Globus pallidus (tissue), 1 donor: ENCODE measurements at regions not wholly inside any gene's neighbourhood (a gene's known extent, or its start where the extent isn't known, plus 50 kb on each side); places are given as distances from the start of the nearest gene placed in this dataset.
"Not testable (repeated sequence)": the region's sequence is repeated elsewhere in the genome, so short reads cannot be mapped to it uniquely, and the experiment has no call there.

ENCODE experiments used
- DNase-seq: peaks from one replicate; pipeline ENCODE4 v3.0.0-alpha.2; 2015; ENCODE audit warnings: low spot score

DNA sequence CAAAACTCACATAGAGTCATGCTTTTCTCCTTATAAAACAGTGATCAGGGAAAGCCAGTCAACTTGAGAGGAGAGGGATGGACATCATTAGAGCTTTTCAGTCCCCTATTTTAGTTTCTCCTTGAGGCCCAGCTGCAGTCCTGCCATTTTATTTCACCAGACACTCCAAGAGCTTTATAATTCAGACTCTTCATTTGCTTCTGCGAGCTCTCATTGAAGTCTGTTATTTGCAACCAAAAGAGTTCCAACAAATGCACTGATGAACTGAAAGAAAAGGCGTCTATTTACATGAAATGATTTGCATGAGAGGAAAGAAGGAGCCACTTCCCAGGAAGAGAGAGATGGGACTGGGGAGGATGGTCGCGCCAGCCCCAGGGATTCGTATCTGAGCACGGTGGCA, 86.8 kb downstream of the NDUFA12 start:
- no peak for DNase-seq

DNA sequence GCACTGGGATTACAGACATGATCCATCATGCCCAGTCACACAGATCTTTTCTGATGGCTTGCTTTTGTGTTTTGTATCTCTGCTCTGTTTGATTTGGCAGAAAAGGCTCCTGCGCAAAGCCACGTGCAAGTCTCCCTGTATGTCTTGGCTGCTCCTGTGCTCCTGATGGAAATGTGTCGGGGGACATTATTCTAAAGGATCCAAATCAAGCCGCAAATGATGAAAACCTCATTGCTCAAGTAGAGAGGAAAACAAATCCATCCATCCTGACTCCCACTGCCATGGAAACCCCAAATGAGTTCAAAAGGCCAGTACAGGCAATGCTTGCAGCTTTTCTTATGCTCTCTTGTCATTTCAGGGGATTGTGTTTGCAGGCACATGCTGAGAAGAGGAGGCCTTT, 93.8 kb downstream of the NDUFA12 start:
- no peak for DNase-seq

DNA sequence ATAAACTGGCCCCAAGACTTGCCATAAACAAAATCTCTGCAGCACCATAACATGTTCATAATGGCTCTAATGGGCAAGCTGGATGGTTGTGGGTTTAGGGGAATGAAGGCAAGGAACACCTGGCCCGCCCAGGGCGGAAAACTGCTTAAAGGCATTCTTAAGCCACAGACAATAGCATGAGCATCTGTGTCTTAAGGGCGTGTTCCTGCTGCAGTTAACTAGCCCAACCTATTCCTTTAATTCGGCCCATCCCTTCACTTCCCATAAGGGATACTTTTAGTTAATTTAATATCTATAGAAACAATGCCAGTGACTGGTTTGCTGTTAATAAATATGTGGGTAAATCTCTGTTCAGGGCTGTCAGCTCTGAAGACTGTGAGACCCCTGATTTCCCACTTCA, 97.7 kb downstream of the NDUFA12 start:
- DNase-seq = not testable (repeated sequence)

DNA sequence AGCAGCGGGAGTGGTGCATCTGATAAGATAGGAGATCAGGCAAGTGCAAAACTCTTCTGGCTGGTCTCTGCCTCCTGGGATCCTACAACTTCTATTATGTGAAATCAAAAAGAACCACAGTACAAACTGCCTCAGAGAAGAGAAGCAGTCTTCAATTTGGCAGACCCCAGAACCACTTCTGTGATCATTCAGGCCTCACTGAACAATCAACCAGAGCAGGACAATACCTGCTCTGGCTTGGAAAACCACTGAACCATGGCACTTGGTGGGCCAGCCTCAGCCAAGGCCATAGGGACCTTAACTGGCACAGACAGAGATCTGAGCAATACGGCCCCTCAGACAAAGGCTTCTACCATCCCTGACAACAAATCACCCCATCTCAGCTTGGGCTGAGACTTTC, 103.0 kb downstream of the NDUFA12 start:
- DNase-seq = no peak

DNA sequence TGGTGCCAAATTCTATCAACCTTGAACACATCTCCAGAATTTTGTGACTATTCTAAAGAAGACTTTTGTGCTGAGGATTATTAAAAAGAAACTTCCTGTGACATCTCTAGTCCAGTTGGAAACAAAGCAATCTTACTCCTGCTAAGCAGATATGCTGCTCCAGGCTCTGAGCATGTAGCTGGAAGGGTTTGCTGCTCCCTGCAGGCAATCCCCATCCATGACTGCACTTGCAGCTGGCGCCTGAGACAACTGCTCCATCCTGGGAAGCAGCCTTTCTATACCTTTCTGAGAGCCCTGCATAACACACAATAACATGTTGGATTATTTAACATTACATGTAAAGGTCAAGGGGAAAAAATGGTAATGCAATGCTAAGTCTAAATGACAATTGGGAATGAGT, 105.1 kb downstream of the NDUFA12 start:
- DNase-seq = no peak

DNA sequence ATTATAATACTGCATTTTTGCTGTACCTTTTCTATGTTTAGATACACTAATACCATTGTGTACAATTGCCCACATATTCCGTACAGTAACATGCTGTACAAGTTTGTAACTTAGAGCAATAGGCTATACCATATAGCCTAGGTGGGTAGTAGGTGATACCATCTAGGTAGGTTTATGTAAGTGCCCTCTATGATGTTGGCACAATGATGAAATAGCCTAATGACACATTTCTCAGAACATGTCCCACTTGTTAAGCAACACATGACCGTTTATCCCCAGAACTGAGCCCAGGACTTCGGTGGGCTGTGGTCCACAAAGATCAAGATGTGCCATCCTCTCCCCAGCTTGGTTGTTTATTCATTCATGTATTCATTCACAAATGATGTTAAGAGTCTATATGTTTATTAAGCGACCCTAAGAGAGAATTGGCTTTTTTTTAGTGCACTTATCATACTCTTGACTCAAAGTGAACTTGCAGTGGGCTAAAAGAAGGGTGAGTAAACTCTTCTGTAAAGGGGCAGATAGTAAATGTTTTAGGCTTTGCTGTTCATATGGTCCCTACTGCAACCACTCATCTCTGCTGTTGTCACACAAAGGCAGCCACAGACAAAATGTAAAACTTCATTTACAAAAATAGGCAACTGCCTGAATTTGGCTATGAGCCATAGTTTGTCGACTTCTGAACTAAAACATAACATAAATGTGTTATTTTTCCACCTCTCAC, 110.8 kb downstream of the NDUFA12 start:
- no peak for DNase-seq

DNA sequence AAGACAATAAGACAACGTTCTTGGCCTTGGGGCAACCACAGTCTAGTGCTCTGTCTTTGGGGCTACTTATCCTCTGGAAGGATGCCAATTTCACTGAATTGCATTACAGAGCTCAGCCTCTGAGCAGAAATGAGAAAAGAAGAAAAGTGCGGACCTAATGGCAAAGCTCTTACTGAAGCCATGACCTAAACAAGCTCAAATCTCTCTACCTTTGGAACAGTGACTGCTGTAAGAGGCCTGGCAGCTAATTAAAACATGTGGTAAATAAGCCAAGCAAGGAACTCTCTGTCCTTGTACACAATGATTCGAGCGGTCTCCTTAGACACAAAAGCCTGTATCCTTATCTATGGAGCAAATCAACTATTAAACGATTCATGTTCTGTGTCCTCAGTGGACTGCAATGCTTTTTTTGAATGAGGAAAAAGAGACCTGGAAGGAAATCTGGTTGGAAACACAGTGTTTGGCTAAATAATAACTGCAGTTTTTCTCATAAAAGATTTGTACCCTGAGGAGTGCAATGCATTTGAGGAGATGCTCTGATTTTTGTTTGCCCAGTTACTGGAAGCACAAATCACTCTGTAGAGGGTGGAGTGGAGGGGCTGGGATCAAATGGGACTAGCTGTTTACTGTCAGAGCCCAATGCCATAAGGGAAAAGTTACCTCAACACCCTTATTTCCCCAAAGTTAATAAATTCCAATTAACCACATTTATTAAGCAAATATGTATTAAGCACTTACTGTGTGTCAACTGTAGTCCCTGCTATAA, 113.9 kb downstream of the NDUFA12 start:
- DNase-seq = no peak

DNA sequence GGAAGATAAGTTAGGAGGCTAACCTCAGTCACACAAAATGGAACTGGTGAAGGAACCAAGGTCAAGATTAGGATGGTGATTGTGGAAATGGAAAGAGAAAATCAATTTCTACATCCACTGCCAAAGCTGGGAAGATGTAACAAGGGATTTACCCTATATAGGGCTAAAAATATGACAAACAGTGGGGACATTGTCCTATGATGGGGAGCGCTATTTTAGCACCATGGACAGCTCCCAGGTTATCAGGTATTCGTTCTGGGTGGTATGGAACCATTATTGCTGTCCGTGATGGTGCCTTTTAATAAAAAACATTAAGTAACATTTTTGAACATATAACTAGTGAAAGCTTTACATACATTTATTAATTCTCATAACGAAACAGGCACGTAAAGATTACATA, 124.0 kb downstream of the NDUFA12 start:
- no peak for DNase-seq

DNA sequence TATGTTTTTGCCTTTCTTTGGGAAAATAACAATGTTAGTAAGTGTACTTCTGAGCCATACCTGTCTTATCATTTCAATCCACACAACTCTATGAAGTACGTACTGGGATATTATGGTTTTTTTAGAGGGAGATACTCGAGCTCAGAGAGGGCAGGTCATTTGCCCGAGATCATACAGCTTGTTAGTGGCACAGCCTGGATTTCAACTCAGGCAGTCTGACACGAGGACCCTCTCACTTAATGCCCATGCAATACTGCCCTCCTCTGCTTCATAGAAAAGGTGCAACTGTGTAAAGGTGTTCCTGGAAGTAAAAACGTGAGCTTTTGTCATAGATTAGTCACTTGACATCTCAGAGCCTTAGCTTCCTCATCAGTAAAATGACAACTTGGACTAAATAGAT, 128.0 kb downstream of the NDUFA12 start:
- no peak for DNase-seq

DNA sequence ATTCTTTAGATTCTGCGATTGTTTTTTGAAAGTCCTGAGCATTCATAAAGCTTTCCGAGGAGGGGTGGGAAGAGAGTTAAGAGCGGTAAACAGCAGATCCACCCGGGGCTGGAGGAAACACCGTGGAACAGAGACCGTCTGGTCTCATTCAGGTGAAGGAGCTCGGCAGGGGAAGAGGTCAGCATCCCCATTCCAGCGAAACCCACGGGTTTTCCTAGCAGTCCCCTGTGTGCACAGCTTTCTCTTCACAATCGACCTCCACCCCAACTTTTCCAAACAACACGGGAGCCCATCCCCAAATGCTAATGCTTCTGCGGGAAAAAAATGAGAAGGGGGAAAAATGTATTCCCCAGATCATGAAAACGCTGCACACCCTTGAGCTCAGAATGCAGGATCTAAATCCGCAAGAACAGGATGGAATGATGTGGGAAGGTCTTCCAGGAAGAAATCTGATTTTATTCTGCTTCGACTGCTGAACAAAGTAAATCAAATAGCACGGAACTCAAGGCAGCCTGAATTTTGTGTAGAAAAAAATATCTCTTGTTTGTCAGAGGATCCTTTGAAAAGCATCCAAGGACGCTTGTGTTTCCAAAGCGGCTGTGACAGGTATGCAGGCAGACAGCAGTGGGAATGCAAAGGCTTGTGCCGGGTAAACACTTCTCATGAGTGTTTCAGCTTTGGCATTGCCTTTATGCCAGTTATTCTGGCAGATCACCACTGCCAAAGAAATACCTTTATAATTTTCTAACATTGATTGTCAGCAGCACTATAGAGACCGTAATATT, 128.8 kb downstream of the NDUFA12 start:
- no peak for DNase-seq

DNA sequence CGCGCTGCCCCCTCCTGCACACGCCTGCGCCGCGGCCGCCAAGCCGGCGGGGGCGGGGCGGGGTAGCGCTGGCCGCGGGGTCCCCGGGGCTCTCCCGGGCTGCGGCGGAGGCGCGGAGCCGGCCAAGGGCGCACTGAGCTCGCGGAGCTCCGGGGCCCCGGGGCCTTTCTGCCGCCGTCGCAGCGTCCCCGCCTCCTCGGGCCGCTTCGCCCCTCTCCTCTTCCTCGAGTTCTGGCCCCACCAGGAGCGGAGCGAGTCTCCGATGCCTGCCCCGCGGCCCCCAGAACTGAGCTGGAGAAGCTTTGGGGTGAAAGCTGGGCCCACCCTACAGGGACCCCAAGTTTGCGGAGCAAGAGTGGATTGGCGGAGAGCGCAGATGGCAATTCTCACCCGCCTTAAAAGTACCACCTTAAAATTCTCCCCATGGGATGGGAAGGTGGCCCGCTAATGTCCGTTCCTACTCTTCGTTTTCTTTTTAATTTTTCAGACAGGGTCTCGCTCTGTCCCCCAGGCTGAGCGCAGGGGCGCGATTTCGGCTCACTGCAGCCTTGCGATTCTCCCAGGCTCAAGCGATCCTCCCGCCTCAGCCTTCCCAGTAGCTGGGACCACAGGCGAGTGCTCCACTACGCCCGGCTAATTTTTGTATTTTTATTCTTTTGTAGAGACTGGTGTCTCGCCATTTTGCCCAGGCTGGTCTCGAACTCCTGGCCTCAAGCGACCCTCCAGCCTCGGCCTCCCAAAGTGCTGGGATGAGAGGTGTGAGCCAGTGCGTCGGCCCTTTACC, 129.6 kb downstream of the NDUFA12 start:
- DNase-seq = peak; percentile 24

DNA sequence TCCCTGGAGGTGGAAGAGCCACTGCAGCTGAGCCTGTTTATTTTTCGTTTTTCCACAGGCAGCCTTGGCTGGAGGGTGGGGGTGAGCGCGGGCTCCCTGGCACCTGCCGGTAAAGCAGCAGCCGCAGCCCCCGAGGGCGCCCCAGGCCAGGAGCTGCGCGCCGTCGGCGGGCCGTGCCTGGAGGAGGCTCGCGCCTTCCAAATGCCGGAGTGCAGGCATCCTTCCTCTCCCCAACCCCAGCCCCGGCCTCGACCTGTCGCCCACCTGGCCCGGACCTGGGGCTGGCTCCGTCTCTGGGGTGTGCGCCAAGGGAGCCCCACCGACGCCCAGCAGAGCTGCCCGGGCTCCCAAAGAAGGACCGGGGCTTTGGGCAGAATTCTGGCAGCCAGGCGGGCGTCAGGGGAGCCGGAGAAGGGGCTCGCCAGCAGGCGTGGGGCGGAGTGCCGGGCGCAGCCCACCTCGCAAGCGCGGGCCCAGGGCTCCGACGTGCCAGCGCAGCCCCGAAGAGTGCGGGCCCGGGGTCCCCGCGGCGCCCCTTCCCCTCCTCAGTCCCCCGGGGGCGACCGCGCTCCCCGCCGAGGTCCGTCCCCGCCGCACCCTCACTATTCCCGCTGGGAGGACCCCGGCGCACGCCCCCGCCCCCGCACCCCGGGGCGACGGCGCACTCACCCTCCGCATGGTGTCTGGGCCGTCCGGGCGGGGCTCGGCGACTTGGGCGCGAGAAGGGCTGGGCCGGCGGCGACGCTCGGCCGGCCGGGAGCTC, 130.3 kb downstream of the NDUFA12 start:
- no peak for DNase-seq

DNA sequence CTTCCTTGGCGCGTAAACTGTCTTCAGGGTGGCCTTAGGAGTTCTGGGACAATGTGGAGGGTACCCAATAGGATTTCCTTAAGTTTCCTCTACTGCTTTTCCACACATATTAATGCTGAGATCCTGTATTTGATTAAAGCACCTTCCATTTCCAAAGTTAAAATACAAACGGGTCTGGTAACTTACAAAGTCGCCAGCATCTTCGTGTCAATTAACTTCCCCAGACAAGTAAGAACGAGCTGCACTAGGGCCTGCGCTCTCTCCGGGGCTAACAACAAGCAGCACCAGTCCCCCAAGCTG, 130.9 kb downstream of the NDUFA12 start:
- DNase-seq = no peak

DNA sequence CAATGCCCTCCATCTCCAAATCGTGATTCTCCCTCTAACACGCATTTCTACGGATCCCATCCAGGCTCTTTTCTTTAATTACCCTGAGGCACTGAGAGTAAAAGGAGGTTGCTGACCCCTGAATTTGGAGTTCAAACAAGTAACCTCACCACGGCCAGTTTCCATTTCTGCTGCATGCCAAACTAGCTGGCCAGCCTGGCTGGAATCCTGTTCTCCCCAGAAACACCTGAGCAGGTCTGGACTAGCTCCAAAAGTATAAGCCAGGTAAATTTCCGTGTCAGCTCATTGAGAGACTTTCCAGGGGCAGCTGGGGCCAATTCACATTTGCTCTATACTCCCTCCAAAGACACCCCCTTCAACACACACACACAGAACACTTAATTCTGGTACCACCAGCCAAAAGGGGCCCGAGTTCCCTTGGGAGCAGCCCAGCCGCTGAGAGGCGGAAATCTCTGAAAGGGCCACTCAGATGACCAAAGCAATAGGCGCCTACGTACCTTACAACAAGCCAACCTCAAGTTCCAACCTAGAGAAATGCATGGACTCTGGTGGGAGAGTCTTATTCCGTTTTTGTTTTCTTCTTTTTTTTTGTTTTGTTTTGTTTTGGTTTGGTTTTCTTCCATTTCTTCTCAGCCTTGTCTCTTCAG, 131.4 kb downstream of the NDUFA12 start:
- no peak for DNase-seq

DNA sequence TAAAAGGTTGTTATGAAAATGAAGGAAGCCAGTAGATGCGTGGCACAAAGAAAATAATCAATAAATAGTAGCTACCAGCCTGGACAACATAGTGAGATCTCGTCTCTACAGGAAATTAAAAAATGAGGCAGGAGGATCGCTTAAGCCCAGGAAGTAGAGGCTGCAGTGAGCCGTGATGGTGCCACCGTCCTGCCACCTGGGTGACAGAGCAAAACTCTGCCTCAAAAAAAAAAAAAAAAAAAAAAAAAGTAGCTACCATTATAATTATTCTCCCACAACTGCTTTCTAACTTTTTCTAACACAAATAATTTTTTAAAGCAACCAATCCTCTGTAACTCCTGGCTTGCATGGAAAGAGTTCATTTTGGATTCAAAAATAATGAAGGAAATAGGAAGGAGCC, 133.0 kb downstream of the NDUFA12 start:
- no peak for DNase-seq

DNA sequence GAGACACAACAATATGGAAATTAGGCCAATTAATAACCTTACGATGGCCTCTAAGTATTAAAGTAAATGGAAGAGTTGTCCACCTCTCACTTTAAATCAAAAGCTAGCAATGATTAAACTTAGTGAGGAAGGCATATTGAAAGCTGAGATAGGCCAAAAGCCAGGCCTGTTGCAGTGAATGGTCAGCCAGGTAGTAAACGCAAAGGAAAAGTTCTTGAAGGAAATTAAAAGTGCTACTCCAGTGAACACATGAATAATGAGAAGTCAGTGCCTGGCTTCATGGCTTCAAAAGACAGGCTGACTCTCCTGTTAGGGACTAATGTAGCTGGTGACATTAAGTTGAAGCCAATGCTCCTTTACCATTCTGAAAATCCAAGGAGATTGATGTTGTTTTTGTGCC, 135.3 kb downstream of the NDUFA12 start:
- DNase-seq = no peak

DNA sequence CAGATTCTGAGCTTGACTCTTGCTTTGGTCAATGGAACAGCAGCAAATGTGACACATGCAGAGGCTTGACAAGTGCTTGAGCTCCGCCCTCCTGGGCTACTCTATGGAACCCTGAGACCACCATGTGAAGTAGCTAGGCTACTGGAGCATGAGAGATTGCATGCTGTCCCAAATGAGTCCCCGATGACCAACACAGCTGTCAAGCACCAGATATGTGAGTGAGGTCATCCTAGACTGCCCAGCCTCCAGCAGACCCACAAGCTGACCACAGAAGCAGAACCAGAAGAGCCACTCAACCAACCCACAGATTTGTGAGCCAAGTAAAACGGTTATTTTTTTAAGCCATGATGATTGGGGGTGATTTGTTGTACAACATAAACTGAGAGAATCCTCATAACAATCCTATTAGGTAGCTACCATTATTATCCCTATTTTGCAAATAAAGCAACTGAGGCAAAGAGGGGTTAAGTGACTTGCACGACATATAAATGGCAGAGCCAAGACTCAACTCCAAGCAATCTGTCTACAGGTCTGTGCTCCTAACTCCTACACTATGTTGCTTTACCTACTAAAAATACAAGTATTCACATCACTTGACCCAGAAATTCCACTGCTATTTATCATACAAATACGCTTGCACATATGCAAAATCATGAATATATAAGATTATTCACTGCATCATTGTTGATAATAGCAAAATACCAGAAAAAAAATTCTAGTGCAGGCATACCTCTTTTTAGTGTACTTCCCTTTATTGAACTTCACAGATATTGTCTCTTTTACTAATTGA, 136.2 kb downstream of the NDUFA12 start:
- DNase-seq = no peak

DNA sequence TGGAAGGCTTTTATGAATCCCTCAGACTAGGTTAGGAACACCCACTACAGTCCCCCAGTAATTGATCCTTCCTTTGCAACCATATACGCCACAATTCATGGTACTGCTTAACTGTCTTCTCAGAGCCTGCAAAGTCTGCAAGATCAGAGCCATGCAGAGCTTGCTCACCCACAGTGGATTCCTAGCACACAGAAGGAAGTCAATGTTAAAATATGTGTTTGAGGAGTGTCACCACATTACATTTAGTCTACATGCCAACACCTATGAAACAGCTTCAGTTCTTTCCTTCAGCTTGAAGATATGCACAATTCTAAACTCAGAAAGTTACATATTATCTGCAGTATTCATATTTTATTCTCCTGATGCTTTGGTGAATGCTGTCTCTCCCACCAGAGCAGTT, 138.5 kb downstream of the NDUFA12 start:
- DNase-seq = no peak

DNA sequence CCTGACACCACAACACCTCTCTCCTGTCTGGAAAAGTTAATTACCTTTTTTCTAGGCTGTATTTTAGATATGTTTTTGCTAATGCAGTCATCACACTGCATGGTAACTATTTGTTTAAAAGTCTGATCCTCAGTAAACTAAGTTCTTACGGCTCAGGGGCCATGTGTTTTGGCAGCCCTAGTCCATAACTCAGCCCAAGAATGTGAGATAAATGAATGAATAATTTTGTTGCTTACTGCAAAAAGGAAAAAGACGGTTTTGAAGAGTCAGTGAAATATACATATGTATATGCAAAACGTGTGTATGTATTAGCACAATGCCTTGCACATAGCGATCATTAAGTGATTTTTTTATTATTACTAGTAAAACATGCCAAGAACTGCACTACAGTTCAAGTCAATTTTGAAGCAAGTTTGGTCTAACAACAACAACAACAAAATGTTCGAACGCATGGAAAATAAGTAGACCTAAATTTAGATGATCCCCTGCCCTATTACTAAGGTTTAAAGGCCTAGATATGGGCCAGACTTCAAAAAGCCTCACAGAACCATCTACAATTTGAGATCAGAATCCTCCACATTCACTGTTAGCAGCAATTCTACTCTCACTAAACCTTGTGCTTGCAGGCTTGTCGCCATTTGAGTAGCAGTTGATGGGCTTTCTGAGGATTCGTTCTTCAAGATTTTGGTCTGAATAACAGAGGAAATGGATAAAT, 140.0 kb downstream of the NDUFA12 start:
- DNase-seq = no peak

DNA sequence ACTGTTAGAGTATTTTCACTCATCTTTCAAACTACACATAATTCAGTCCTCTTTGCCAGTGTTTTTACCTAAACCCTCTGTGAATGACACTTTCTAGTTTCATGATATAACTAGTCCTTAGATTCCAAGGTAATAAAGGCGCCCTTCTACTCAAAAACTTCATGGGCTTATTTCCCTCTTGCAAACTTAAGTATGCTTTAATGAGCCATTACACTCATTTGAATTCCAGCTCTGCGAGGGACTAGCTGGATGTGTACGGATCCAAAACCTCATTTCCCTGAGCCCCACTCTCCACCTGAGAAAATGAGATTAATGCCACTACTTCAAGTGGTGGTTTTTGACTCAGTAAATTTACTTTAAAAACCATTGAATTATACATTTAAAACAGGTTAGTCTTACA, 141.1 kb downstream of the NDUFA12 start:
- no peak for DNase-seq
